ENCODE measurements at regions not wholly inside any gene's neighbourhood (a gene's known extent, or its start where the extent isn't known, plus 50 kb on each side); places are given as distances from the start of the nearest gene placed in this dataset.

GRCh38 chr5:28234356-28234968, 1196.1 kb upstream of the CDH9 start:
- no peak for DNase-seq (ENCODE audit: low spot score)

GRCh38 chr5:28226407-28226806, 1188.0 kb upstream of the CDH9 start:
- no peak for DNase-seq (ENCODE audit: low spot score)

GRCh38 chr5:28219539-28219938, 1181.2 kb upstream of the CDH9 start:
- DNase-seq (ENCODE audit: low spot score) = no peak

DNA sequence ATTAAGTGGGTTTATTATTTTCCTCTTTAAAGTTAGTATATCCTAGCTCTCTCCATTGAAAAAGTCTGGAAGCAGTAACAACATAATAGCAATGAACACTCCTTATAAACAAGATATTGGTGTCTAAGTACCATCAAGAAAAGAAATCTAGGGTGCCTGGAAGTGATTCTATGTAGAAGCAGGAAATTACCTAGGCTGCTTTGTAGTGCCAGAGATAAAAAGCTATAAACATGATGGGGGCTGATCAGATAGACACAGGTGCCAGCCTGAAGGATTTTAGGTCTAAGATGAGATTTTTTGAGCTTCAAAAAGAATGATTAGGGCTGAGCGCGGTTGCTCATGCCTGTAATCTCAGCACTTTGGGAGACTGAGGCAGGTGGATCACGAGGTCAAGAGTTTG, 1179.3 kb upstream of the CDH9 start:
- DNase-seq (ENCODE audit: low spot score) = no peak

DNA sequence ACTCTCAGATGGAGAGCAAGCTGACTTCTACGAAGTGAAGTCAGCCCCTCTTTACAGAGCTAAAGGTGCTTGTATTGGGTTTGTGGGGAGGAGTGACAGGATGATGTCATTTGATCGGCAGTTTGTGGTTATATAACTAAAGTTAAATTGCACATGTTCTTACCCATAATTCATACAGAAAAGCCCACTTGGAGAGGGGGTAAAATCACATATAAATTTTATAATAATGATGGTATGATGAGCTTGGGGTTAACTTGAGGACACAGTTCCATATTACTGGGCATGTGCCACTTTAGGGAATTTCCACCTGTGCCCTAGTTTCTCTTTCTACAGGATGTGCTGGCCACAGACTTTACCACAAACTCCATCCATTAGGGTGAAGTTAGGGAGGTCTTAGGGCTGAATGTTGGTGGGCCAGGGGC, 1178.6 kb upstream of the CDH9 start:
- DNase-seq (ENCODE audit: low spot score) = no peak

DNA sequence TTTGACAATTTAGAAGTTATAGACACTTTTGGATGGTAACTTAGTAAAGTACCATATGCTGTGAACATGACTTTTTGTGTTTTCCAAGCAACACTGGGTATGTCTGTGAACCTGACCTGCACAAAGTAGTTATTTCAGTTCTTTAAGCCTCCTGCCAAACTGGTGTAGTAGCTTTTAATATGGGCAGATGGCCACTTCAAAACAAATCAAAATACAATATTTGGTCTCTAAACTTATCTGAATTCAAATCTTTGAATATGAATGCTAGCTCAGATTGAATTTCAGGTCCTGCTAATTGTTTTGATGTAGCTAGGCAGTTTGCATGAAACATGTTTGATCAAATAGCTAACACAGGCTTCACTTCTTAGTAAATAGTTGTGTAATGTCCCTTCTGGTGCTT, 1176.7 kb upstream of the CDH9 start:
- DNase-seq (ENCODE audit: low spot score) = no peak

GRCh38 chr5:28214292-28214691, 1175.9 kb upstream of the CDH9 start:
- no peak for DNase-seq (ENCODE audit: low spot score)

DNA sequence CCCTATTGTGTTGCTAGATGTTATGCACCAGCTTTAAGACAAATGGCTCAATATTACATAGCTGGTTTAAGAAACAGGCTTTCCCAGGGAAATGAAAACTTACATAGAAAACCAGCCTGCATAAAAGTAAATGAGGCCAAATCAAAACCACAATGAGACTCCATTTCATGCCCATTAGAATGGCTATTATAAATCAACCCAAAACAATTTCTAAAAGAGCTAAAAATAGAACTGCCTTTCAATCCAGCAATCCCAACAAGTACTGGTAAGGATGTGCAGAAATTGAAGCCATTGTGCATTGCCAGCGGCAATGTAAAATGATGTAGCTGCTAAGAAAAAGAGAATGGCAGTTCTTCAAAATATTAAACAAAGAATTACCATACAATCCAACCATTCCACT, 1170.0 kb upstream of the CDH9 start:
- no peak for DNase-seq (ENCODE audit: low spot score)

DNA sequence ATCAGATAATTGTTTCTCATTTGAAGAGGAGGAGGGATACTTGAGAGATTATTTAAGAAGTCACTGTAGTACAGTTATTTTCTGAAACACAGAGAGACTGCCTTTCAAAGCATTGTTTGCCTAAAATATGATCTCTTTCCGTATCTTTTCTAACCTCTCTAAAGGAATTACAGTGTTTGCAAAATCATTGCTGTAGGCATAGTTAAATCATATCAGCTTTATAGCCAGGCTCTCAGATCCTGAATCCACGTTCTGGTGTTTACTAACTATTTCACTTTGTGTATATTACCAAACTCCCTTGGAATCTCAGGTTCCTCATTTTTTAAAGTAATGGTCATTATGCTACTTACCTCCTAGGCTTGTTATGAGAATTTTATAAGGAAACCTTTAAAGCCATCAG, 1151.6 kb upstream of the CDH9 start:
- no peak for DNase-seq (ENCODE audit: low spot score)

GRCh38 chr5:28174691-28175090, 1136.3 kb upstream of the CDH9 start:
- no peak for DNase-seq (ENCODE audit: low spot score)

DNA sequence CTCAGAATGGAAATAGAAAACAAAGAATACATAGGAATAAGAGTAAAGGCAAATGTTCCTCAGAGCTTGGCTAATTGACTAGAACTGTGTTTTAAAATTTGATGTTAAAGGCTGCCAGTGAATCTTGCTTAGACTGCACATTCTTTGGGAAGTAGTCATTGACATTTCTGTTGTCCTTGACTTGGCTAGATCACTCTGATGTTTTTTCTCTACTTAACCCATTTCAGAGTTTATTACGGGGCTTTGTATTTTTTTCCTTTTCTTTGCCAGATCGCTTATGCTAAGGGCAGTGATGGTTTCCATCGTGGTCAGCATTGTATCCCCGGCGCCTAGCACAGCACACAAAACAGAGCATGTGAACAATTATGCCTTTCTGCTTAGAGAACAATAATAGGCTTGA, 1126.7 kb upstream of the CDH9 start:
- DNase-seq (ENCODE audit: low spot score) = peak; percentile 18

GRCh38 chr5:28164568-28164967, 1126.2 kb upstream of the CDH9 start:
- DNase-seq (ENCODE audit: low spot score) = no peak

GRCh38 chr5:28156981-28157380, 1118.6 kb upstream of the CDH9 start:
- no peak for DNase-seq (ENCODE audit: low spot score)

GRCh38 chr5:28143519-28143918, 1105.1 kb upstream of the CDH9 start:
- no peak for DNase-seq (ENCODE audit: low spot score)

DNA sequence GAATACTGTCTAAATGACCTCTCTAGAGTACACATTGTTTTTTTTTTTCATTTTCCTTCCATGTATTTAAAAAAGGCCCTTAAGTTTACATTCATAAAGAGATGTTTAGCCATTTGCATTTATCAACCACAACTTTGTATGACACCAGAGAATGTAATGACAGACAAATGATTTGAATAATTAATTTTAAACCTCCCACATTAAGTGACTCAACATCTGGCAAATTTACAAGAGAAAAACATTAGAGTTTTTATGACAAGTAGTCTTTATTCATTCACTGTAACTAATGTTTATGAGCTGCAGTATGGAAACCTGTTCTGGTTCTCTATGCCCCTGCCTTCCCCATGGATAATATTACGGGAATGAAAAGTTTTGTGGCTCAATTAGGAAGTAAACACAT, 1093.8 kb upstream of the CDH9 start:
- no peak for DNase-seq (ENCODE audit: low spot score)

- no peak for DNase-seq (ENCODE audit: low spot score)
Measured at GRCh38 chr5:28117691-28118090, 1079.3 kb upstream of the CDH9 start.

- DNase-seq (ENCODE audit: low spot score) = no peak
Measured at GRCh38 chr5:28117273-28117672, 1078.9 kb upstream of the CDH9 start.

- DNase-seq (ENCODE audit: low spot score) = peak; percentile 84
Measured at GRCh38 chr5:28110781-28111180, 1072.4 kb upstream of the CDH9 start.

DNA sequence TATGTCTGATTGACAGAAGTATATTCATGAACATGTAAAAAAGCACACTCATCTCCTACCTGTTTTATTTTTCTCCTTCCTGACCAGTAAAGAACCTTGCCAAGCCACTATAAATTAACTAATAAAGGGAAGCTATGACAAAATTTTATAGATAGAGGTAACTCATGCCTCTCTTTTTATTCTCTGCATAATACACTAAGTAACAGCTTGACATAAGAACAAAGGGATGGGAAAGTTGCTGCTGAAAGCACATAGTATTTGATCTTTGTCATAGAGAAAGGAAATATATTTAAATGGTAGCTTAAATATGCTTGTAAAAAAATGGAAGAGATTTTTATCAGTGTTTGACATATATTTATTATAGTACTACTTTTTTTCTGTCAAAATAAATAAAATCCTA, 1065.7 kb upstream of the CDH9 start:
- no peak for DNase-seq (ENCODE audit: low spot score)

DNA sequence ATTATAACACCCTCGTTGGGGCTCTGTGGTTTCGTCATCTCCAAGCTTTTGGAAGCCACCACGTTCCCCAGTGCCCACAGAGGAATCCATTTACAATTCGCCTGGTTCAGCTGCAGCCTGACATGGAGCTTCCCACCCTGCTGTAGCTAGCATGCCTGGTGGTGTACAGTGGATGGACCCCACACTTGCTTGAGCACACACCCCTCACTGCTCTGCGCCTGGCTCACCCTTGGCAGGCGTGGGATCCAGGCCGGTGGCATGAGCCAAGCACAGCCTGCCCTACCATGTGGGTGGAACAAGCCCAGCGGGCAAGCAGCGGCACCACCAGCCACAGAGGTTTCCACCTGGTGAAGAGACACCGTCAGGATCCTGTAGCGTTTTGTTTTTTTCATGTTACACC, 1045.7 kb upstream of the CDH9 start:
- DNase-seq (ENCODE audit: low spot score) = no peak

- no peak for DNase-seq (ENCODE audit: low spot score)
Measured at GRCh38 chr5:28082610-28083009, 1044.2 kb upstream of the CDH9 start.

GRCh38 chr5:28077291-28078240, 1039.2 kb upstream of the CDH9 start:
- DNase-seq (ENCODE audit: low spot score) = no peak

DNA sequence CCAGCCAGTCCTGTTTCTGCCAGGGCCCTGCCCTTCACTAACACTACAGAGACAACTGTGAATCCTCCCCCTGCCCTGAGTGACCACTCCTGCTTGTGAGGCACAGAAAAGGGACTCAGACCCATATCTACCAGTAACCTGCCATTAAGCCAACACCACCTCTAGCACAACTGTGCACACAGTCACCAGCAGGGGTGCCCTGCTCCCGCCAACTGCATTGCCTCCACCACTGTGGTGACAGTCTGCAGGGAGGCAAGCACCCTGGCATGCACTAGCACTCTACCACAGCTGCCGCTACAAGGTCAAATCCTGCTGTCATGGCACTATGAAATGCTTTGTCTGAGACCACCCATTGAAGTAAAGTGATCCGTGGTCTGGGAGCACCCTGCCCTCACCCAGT, 1028.5 kb upstream of the CDH9 start:
- no peak for DNase-seq (ENCODE audit: low spot score)
